ENCODE measurements at regions not wholly inside any gene's neighbourhood (a gene's known extent, or its start where the extent isn't known, plus 50 kb on each side); places are given as distances from the start of the nearest gene placed in this dataset.

DNA sequence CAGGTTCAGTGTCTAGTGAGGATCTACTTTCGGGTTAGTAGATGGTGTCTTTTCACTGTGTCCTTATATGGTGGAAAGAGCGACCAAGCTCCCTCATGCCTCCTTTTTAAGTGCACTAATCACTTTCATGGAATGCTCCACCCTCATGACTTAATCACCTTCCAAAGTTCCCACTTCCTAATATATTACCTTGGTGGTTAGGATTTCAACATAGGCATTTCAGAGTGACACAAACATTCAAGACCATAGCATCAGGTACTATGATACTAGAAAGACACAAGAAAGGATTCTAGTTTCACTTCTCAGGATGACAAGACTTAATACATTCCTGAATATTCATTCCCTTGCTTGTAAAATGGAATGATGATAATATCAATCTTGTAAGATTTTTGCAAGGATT is 119.1 kb upstream of the FAM3C start:
- no peak for DNase-seq (ENCODE audit: low read depth in 1 of 2, low spot score in 1 of 2)
- 24% methylated on average over 2 of the region's 2 CpGs for WGBS (ENCODE audit: missing lambda C conversion rate)
- ATAC-seq: no peak

DNA sequence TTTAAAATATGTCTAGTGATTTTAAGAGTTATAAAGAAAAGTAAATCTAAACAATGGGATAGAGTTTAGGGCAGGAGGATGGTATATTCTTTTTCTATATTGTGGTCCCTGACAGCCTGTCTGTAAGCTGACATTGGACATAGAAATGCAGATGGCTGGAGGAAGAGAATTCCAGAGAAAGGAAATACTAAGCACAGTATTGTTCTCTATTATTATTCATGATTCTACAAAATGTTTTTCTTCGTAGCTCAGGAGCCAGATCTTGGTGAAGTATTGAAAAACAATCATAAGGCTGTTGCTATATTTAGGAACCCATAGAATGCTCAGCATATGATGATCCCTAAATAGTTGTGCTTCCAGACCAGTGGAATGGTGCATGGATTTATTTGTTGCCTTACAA is 117.0 kb upstream of the FAM3C start:
- 10% methylated on average over 1 of the region's 1 CpG for WGBS (ENCODE audit: missing lambda C conversion rate)
- no peak overlapping the region for H3K27ac ChIP-seq
- FAIRE-seq: no peak
- ChIA-PET CTCF (interaction anchor here (1.4 kb wide), 1 partner anchor 115 kb away, joined by 3 read pairs; no protein-coding TSS in a partner anchor), POLR2A (no interaction called here)
- no peaks in the 10 kb centered on the region for H3K4me1 ChIP-seq
- TF ChIP-seq, protein P1, sequence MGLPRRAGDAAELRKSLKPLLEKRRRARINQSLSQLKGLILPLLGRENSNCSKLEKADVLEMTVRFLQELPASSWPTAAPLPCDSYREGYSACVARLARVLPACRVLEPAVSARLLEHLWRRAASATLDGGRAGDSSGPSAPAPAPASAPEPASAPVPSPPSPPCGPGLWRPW (IDR thresholded peaks at IDR 0.05): no peak
- TF ChIP-seq RFX5 (IDR thresholded peaks at IDR 0.05) (no peak), ZSCAN20 (CRISPR knock-in tag; IDR thresholded peaks at IDR 0.05) (no peak), HOXB5 (CRISPR knock-in tag; IDR thresholded peaks at IDR 0.05) (no peak), TFCP2L1 (CRISPR knock-in tag; IDR thresholded peaks at IDR 0.05) (no peak), MYC (IDR thresholded peaks at IDR 0.05; ENCODE audit: borderline replicate concordance, low read length) (no peak), HDAC2 (IDR thresholded peaks at IDR 0.05) (no peak), TP53 (CRISPR knock-in tag; IDR thresholded peaks at IDR 0.05) (no peak)
- TF ChIP-seq, protein P2, sequence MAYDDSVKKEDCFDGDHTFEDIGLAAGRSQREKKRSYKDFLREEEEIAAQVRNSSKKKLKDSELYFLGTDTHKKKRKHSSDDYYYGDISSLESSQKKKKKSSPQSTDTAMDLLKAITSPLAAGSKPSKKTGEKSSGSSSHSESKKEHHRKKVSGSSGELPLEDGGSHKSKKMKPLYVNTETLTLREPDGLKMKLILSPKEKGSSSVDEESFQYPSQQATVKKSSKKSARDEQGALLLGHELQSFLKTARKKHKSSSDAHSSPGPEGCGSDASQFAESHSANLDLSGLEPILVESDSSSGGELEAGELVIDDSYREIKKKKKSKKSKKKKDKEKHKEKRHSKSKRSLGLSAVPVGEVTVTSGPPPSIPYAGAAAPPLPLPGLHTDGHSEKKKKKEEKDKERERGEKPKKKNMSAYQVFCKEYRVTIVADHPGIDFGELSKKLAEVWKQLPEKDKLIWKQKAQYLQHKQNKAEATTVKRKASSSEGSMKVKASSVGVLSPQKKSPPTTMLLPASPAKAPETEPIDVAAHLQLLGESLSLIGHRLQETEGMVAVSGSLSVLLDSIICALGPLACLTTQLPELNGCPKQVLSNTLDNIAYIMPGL (CRISPR knock-in tag; IDR thresholded peaks at IDR 0.05; ENCODE audit: borderline replicate concordance): no peak
- TF ChIP-seq, protein P3, sequence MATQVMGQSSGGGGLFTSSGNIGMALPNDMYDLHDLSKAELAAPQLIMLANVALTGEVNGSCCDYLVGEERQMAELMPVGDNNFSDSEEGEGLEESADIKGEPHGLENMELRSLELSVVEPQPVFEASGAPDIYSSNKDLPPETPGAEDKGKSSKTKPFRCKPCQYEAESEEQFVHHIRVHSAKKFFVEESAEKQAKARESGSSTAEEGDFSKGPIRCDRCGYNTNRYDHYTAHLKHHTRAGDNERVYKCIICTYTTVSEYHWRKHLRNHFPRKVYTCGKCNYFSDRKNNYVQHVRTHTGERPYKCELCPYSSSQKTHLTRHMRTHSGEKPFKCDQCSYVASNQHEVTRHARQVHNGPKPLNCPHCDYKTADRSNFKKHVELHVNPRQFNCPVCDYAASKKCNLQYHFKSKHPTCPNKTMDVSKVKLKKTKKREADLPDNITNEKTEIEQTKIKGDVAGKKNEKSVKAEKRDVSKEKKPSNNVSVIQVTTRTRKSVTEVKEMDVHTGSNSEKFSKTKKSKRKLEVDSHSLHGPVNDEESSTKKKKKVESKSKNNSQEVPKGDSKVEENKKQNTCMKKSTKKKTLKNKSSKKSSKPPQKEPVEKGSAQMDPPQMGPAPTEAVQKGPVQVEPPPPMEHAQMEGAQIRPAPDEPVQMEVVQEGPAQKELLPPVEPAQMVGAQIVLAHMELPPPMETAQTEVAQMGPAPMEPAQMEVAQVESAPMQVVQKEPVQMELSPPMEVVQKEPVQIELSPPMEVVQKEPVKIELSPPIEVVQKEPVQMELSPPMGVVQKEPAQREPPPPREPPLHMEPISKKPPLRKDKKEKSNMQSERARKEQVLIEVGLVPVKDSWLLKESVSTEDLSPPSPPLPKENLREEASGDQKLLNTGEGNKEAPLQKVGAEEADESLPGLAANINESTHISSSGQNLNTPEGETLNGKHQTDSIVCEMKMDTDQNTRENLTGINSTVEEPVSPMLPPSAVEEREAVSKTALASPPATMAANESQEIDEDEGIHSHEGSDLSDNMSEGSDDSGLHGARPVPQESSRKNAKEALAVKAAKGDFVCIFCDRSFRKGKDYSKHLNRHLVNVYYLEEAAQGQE (IDR thresholded peaks at IDR 0.05): no peak
- no peak overlapping the region for H3K4me2 ChIP-seq
- no peak for DNase-seq (ENCODE audit: low read depth in 1 of 2, low spot score in 1 of 2)
- peaks cover 17% of the 10 kb centered on the region for H3K9me3 ChIP-seq
- ATAC-seq: no peak
- H3K4me3 ChIP-seq: no peak overlapping the region

More for the DNA sequence above, 119.1 kb upstream of the FAM3C start:
- Histone ChIP-seq H3K27ac (no peak overlapping the region), H3K4me3 (no peak overlapping the region), H3K9me3 (peaks cover 9% of the 10 kb centered on the region), H3K4me1 (no peaks in the 10 kb centered on the region), H3K4me2 (no peak overlapping the region)
- ChIA-PET POLR2A (no interaction called here), CTCF (no interaction called here)
- peak; percentile 43 for FAIRE-seq
- TF ChIP-seq CEBPB (IDR thresholded peaks at IDR 0.05) (no peak), ZC3H11A (IDR thresholded peaks at IDR 0.05) (no peak), KDM5A (IDR thresholded peaks at IDR 0.05) (no peak), ESRRA (IDR thresholded peaks at IDR 0.05; ENCODE audit: borderline replicate concordance, low read length) (no peak), MAZ (IDR thresholded peaks at IDR 0.05; ENCODE audit: borderline replicate concordance, low read depth, low read length) (no peak), RFX5 (IDR thresholded peaks at IDR 0.05) (no peak), RNF2 (IDR thresholded peaks at IDR 0.05; ENCODE audit: borderline replicate concordance, low read depth) (no peak), TP53 (CRISPR knock-in tag; IDR thresholded peaks at IDR 0.05) (no peak), FOXS1 (CRISPR knock-in tag; IDR thresholded peaks at IDR 0.05) (no peak), ZSCAN20 (CRISPR knock-in tag; IDR thresholded peaks at IDR 0.05) (no peak), ZNF302 (CRISPR knock-in tag; IDR thresholded peaks at IDR 0.05) (no peak), EP300 (IDR thresholded peaks at IDR 0.05) (no peak), TFCP2L1 (CRISPR knock-in tag; IDR thresholded peaks at IDR 0.05) (no peak)
- TF ChIP-seq, protein P4, sequence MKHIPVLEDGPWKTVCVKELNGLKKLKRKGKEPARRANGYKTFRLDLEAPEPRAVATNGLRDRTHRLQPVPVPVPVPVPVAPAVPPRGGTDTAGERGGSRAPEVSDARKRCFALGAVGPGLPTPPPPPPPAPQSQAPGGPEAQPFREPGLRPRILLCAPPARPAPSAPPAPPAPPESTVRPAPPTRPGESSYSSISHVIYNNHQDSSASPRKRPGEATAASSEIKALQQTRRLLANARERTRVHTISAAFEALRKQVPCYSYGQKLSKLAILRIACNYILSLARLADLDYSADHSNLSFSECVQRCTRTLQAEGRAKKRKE (CRISPR knock-in tag; IDR thresholded peaks at IDR 0.05; ENCODE audit: low read depth): no peak
- TF ChIP-seq, protein P5, sequence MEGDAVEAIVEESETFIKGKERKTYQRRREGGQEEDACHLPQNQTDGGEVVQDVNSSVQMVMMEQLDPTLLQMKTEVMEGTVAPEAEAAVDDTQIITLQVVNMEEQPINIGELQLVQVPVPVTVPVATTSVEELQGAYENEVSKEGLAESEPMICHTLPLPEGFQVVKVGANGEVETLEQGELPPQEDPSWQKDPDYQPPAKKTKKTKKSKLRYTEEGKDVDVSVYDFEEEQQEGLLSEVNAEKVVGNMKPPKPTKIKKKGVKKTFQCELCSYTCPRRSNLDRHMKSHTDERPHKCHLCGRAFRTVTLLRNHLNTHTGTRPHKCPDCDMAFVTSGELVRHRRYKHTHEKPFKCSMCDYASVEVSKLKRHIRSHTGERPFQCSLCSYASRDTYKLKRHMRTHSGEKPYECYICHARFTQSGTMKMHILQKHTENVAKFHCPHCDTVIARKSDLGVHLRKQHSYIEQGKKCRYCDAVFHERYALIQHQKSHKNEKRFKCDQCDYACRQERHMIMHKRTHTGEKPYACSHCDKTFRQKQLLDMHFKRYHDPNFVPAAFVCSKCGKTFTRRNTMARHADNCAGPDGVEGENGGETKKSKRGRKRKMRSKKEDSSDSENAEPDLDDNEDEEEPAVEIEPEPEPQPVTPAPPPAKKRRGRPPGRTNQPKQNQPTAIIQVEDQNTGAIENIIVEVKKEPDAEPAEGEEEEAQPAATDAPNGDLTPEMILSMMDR (IDR thresholded peaks at IDR 0.05): no peak
